Mesothelial cell of epicardium (in vitro differentiated cells): ENCODE measurements at regions not wholly inside any gene's neighbourhood (a gene's known extent, or its start where the extent isn't known, plus 50 kb on each side); places are given as distances from the start of the nearest gene placed in this dataset.

Source experiments
- DNase-seq, 2 experiments: peaks; one replicate each; pipeline ENCODE4 v3.0.0; 2021; ENCODE audit warnings: low spot score in 2 of 2; ENCODE audit not compliant: unreplicated experiment in 2 of 2
- H3K27ac Mint-ChIP-seq: 2 replicates; pipeline ENCODE4 v1.8.0; 2021; ENCODE audit warnings: mixed read lengths
- H3K27me3 Mint-ChIP-seq: 2 replicates; pipeline ENCODE4 v1.8.0; 2021; ENCODE audit warnings: low read depth, mixed read lengths
- H3K36me3 Mint-ChIP-seq: 2 replicates; pipeline ENCODE4 v1.8.0; 2021; ENCODE audit warnings: mixed read lengths
- H3K4me1 Mint-ChIP-seq: 2 replicates; pipeline ENCODE4 v1.8.0; 2021; ENCODE audit warnings: mixed read lengths
- H3K4me3 Mint-ChIP-seq: 2 replicates; pipeline ENCODE4 v1.8.0; 2021; ENCODE audit warnings: mild to moderate bottlenecking, moderate library complexity, mixed read lengths
- H3K9me3 Mint-ChIP-seq: 2 replicates; pipeline ENCODE4 v1.8.0; 2021; ENCODE audit warnings: mixed read lengths
- CTCF ChIP-seq: fragments of 200-600 bp; sonication (generic); IDR thresholded peaks from one replicate; pipeline ENCODE4 v1.5.0; 2021; ENCODE audit warnings: antibody characterized with exemption; ENCODE audit not compliant: unreplicated experiment

GRCh38 chr2:121888189-121888557 is 132.7 kb downstream of the TSN start:
- H3K27me3 Mint-ChIP-seq = peaks cover 19% of the 10 kb centered on the region
- peak; percentile 68 for TF ChIP-seq CTCF
- H3K9me3 Mint-ChIP-seq = peaks cover 5% of the 10 kb centered on the region
- no peak for DNase-seq
- H3K4me3 Mint-ChIP-seq = no peak overlapping the region
- no peaks in the 10 kb centered on the region for H3K36me3 Mint-ChIP-seq
- H3K27ac Mint-ChIP-seq = no peak overlapping the region
- no peaks in the 10 kb centered on the region for H3K4me1 Mint-ChIP-seq

GRCh38 chr2:121890041-121890440 is 134.6 kb downstream of the TSN start:
- H3K9me3 Mint-ChIP-seq = peaks cover 5% of the 10 kb centered on the region
- no peak overlapping the region for H3K27ac Mint-ChIP-seq
- no peak overlapping the region for H3K4me3 Mint-ChIP-seq

GRCh38 chr2:121895723-121896571 is 140.5 kb downstream of the TSN start:
- Mint-ChIP-seq H3K4me1 (no peaks in the 10 kb centered on the region), H3K4me3 (no peak overlapping the region), H3K27ac (no peak overlapping the region), H3K36me3 (no peaks in the 10 kb centered on the region), H3K9me3 (peaks cover 5% of the 10 kb centered on the region), H3K27me3 (no peaks in the 10 kb centered on the region)
- no peak for DNase-seq
- TF ChIP-seq CTCF = no peak

More at GRCh38 chr2:121890041-121890440, 134.6 kb downstream of the TSN start:
- Mint-ChIP-seq H3K4me1 (no peaks in the 10 kb centered on the region), H3K36me3 (no peaks in the 10 kb centered on the region), H3K27me3 (peaks cover 14% of the 10 kb centered on the region)
- no peak for TF ChIP-seq CTCF
- DNase-seq = no peak

GRCh38 chr2:121897335-121897970 is 142.0 kb downstream of the TSN start:
- peaks cover 7% of the 10 kb centered on the region for H3K27me3 Mint-ChIP-seq
- no peak overlapping the region for H3K27ac Mint-ChIP-seq
- H3K4me1 Mint-ChIP-seq = no peaks in the 10 kb centered on the region
- no peaks in the 10 kb centered on the region for H3K36me3 Mint-ChIP-seq
- TF ChIP-seq CTCF = peak; percentile 17
- H3K4me3 Mint-ChIP-seq = no peak overlapping the region
- no peaks in the 10 kb centered on the region for H3K9me3 Mint-ChIP-seq
- DNase-seq = no peak

GRCh38 chr2:121898483-121898882 is 143.0 kb downstream of the TSN start:
- Mint-ChIP-seq H3K36me3 (no peaks in the 10 kb centered on the region), H3K9me3 (no peaks in the 10 kb centered on the region), H3K27me3 (peaks cover 16% of the 10 kb centered on the region), H3K4me1 (no peaks in the 10 kb centered on the region), H3K27ac (no peak overlapping the region), H3K4me3 (no peak overlapping the region)
- no peak for DNase-seq
- no peak for TF ChIP-seq CTCF
